BJ (cell line): ENCODE measurements at regions not wholly inside any gene's neighbourhood (a gene's known extent, or its start where the extent isn't known, plus 50 kb on each side); places are given as distances from the start of the nearest gene placed in this dataset.

Experiments
- CTCF ChIA-PET: fragments of 350-600 bp; formaldehyde crosslinking; extraction: SDS; loops from one replicate; lab custom pipeline; 2021; ENCODE audit warnings: antibody characterized with exemption, inconsistent platforms; lab: Yijun Ruan, JAX
- POLR2A ChIA-PET: fragments of 300-600 bp; sonication (Branson Sonifier 250); formaldehyde crosslinking; extraction: SDS; loops from one replicate; lab custom pipeline; 2021; ENCODE audit warnings: antibody characterized with exemption; lab: Charles Lee
- DNase-seq: peaks from one replicate; pipeline ENCODE4 v3.0.0-alpha.2; 2011; ENCODE audit warnings: low read depth
- H3K27me3 ChIP-seq: 2 replicates; pipeline ENCODE4 v1.6.0; 2011; ENCODE audit warnings: low read length; ENCODE audit not compliant: control insufficient read depth, insufficient read depth
- H3K36me3 ChIP-seq: 2 replicates; pipeline ENCODE4 v1.5.1; 2011; ENCODE audit warnings: low read length; ENCODE audit not compliant: control insufficient read depth, insufficient read depth
- H3K4me3 ChIP-seq: 2 replicates; pipeline ENCODE4 v1.5.1; 2011; ENCODE audit warnings: low read depth, mild to moderate bottlenecking, control low read depth, low read length
- TF ChIP-seq, protein P1 (sequence below): IDR thresholded peaks from 2 replicates; pipeline ENCODE4 v1.5.1; 2011; ENCODE audit warnings: low read depth, mild to moderate bottlenecking, control low read depth, inconsistent platforms, low read length, moderate library complexity; ENCODE audit not compliant: insufficient read depth

- TF ChIP-seq, protein P1, sequence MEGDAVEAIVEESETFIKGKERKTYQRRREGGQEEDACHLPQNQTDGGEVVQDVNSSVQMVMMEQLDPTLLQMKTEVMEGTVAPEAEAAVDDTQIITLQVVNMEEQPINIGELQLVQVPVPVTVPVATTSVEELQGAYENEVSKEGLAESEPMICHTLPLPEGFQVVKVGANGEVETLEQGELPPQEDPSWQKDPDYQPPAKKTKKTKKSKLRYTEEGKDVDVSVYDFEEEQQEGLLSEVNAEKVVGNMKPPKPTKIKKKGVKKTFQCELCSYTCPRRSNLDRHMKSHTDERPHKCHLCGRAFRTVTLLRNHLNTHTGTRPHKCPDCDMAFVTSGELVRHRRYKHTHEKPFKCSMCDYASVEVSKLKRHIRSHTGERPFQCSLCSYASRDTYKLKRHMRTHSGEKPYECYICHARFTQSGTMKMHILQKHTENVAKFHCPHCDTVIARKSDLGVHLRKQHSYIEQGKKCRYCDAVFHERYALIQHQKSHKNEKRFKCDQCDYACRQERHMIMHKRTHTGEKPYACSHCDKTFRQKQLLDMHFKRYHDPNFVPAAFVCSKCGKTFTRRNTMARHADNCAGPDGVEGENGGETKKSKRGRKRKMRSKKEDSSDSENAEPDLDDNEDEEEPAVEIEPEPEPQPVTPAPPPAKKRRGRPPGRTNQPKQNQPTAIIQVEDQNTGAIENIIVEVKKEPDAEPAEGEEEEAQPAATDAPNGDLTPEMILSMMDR = no peak
- Histone ChIP-seq H3K36me3 (no peaks in the 10 kb centered on the region), H3K4me3 (no peak overlapping the region), H3K27me3 (no peaks in the 10 kb centered on the region)
- ChIA-PET CTCF (interaction anchor here (7.5 kb wide), 1 partner anchor 426 kb away, joined by 98 read pairs; no protein-coding TSS in a partner anchor), POLR2A (no interaction called here)
- DNase-seq = no peak
Observed at GRCh38 chr15:77546050-77546501, 86.6 kb downstream of the LINGO1 start.

GRCh38 chr15:77545058-77545457, 87.7 kb downstream of the LINGO1 start:
- Histone ChIP-seq H3K36me3 (no peaks in the 10 kb centered on the region), H3K27me3 (no peaks in the 10 kb centered on the region), H3K4me3 (no peak overlapping the region)
- DNase-seq = no peak
- TF ChIP-seq, protein P1 = no peak
- ChIA-PET CTCF (interaction anchor here (0.7 to 7.6 kb wide), 7 partner anchors 13 to 516 kb away, joined by 3 to 98 read pairs (median 34); no protein-coding TSS in a partner anchor), POLR2A (no interaction called here)

GRCh38 chr15:77544162-77544561, 88.5 kb downstream of the LINGO1 start:
- no peak overlapping the region for H3K4me3 ChIP-seq
- no peaks in the 10 kb centered on the region for H3K36me3 ChIP-seq
- H3K27me3 ChIP-seq = no peaks in the 10 kb centered on the region
- POLR2A ChIA-PET = no interaction called here
- TF ChIP-seq, protein P1 = no peak
- CTCF ChIA-PET = interaction anchor here (0.6 to 7.6 kb wide), 24 partner anchors 12 to 602 kb away, joined by 3 to 98 read pairs (median 7); no protein-coding TSS in a partner anchor
- no peak for DNase-seq

- CTCF ChIA-PET = interaction anchor here (0.6 to 7.6 kb wide), 68 partner anchors 9 to 813 kb away, joined by 3 to 98 read pairs (median 4); partner anchors contain the start of gene HMG20A
- Histone ChIP-seq H3K36me3 (no peaks in the 10 kb centered on the region), H3K27me3 (no peaks in the 10 kb centered on the region), H3K4me3 (peak overlapping the region; percentile 27)
- TF ChIP-seq, protein P1 = peak; percentile 98
- POLR2A ChIA-PET = interaction anchor here (0.6 kb wide), 1 partner anchor 398 kb away, joined by 3 read pairs; no protein-coding TSS in a partner anchor
- no peak for DNase-seq
Observed at GRCh38 chr15:77543159-77543882, 89.4 kb downstream of the LINGO1 start.

- ChIA-PET CTCF (interaction anchor here (0.6 to 7.6 kb wide), 57 partner anchors 10 to 812 kb away, joined by 3 to 98 read pairs (median 4); partner anchors contain the start of gene HMG20A), POLR2A (no interaction called here)
- TF ChIP-seq, protein P1 = no peak
- no peak for DNase-seq
- Histone ChIP-seq H3K27me3 (no peaks in the 10 kb centered on the region), H3K36me3 (no peaks in the 10 kb centered on the region), H3K4me3 (no peak overlapping the region; the same call in 1 of the 2 replicates)
Observed at GRCh38 chr15:77542491-77543001, 90.2 kb downstream of the LINGO1 start.
